GM12865 (cell line): ENCODE measurements at regions not wholly inside any gene's neighbourhood (a gene's known extent, or its start where the extent isn't known, plus 50 kb on each side); places are given as distances from the start of the nearest gene placed in this dataset.

Source experiments
- DNase-seq: peaks from one replicate; pipeline ENCODE4 v3.0.0; 2010; ENCODE audit warnings: low read depth
- H3K4me3 ChIP-seq: 2 replicates; pipeline ENCODE4 v1.5.1; 2011; ENCODE audit warnings: mild to moderate bottlenecking, low read depth, low read length, control low read depth
- CTCF ChIP-seq: IDR thresholded peaks from 2 replicates; pipeline ENCODE4 v1.5.1; 2011; ENCODE audit warnings: low read length, control low read depth, low read depth, inconsistent platforms; ENCODE audit not compliant: insufficient read depth; ENCODE audit errors: missing control alignments

GRCh38 chr2:59462422-59463197, 1090.8 kb downstream of the BCL11A start:
- no peak overlapping the region for H3K4me3 ChIP-seq
- TF ChIP-seq CTCF, result no peak
- DNase-seq, result no peak

- no peak for TF ChIP-seq CTCF
- no peak for DNase-seq
- no peak overlapping the region for H3K4me3 ChIP-seq
Observed at GRCh38 chr2:59461127-59461526, 1092.3 kb downstream of the BCL11A start.

- DNase-seq, result no peak
Observed at GRCh38 chr2:59458800-59459199, 1094.7 kb downstream of the BCL11A start.

GRCh38 chr2:59456285-59456684, 1097.2 kb downstream of the BCL11A start:
- no peak for TF ChIP-seq CTCF
- no peak overlapping the region for H3K4me3 ChIP-seq
- DNase-seq, result no peak

More at GRCh38 chr2:59458800-59459199, 1094.7 kb downstream of the BCL11A start:
- no peak overlapping the region for H3K4me3 ChIP-seq
- TF ChIP-seq CTCF, result no peak

GRCh38 chr2:59449274-59449673, 1104.2 kb downstream of the BCL11A start:
- TF ChIP-seq CTCF, result no peak
- DNase-seq, result peak; percentile 15
- no peak overlapping the region for H3K4me3 ChIP-seq

- no peak for TF ChIP-seq CTCF
- no peak for DNase-seq
- no peak overlapping the region for H3K4me3 ChIP-seq
Observed at GRCh38 chr2:59440491-59440890, 1113.0 kb downstream of the BCL11A start.

- no peak for DNase-seq
- no peak for TF ChIP-seq CTCF
- H3K4me3 ChIP-seq, result no peak overlapping the region
Observed at GRCh38 chr2:59435635-59436034, 1117.8 kb downstream of the BCL11A start.
